Ishikawa (cell line): ENCODE measurements at regions not wholly inside any gene's neighbourhood (a gene's known extent, or its start where the extent isn't known, plus 50 kb on each side); places are given as distances from the start of the nearest gene placed in this dataset.

Experiments
- CEBPB ChIP-seq: IDR thresholded peaks from 2 replicates; pipeline ENCODE4 v1.6.1; 2012
- CREB1 ChIP-seq: IDR thresholded peaks from 2 replicates; pipeline ENCODE4 v1.6.1; 2012; ENCODE audit warnings: low read depth
- EGR1 ChIP-seq: IDR thresholded peaks from 2 replicates; pipeline ENCODE4 v1.6.1; 2012
- EP300 ChIP-seq: IDR thresholded peaks from 2 replicates; pipeline ENCODE4 v1.6.1; 2012; ENCODE audit warnings: borderline replicate concordance
- FOXM1 ChIP-seq: IDR thresholded peaks from 2 replicates; pipeline ENCODE4 v1.6.1; 2012; ENCODE audit warnings: low read depth, borderline replicate concordance
- NFIC ChIP-seq: IDR thresholded peaks from 2 replicates; pipeline ENCODE4 v1.6.1; 2012
- RAD21 ChIP-seq: IDR thresholded peaks from 2 replicates; pipeline ENCODE4 v1.6.1; 2012; ENCODE audit warnings: low read depth
- TAF1 ChIP-seq: IDR thresholded peaks from 2 replicates; pipeline ENCODE4 v1.6.1; 2012; ENCODE audit warnings: low read depth, mild to moderate bottlenecking
- TCF12 ChIP-seq: IDR thresholded peaks from 2 replicates; pipeline ENCODE4 v1.6.1; 2012; ENCODE audit warnings: low read depth
- TEAD4 ChIP-seq: IDR thresholded peaks from 2 replicates; pipeline ENCODE4 v1.6.1; 2012
- YY1 ChIP-seq: IDR thresholded peaks from 2 replicates; pipeline ENCODE4 v1.6.1; 2012; ENCODE audit warnings: low read depth
- ZBTB7A ChIP-seq: IDR thresholded peaks from 2 replicates; pipeline ENCODE4 v1.6.1; 2012; ENCODE audit warnings: low read depth
- TF ChIP-seq, protein P1 (sequence below): IDR thresholded peaks from 2 replicates; pipeline ENCODE4 v1.6.1; 2012
- TF ChIP-seq, protein P2 (sequence below): IDR thresholded peaks from 2 replicates; pipeline ENCODE4 v1.6.1; 2012; ENCODE audit warnings: low read depth, mild to moderate bottlenecking
- TF ChIP-seq, protein P3 (sequence below): IDR thresholded peaks from 2 replicates; pipeline ENCODE4 v1.6.1; 2012

DNA sequence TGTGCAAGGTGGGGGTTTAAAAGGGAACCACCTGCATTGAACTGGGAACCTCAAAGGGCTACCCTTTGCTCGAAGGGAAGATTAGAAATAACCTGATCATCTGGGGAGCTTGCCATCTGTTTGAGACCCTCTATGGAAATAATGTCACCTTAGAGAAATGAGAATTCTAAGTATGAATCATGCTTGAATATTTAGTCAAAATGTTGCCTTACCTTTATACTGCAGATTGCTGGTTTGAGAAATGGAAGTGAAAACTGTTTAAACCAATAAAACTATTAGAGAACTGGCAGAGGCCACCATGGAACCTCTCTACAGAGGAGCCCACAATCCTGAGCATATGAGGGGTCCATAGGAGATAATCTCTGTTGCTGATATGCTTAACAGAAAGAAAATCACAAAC, 131.2 kb upstream of the FAM78B start:
- TF ChIP-seq NFIC (no peak), EP300 (no peak), TEAD4 (no peak), RAD21 (no peak), CEBPB (no peak), YY1 (no peak), ZBTB7A (no peak), TAF1 (no peak), FOXM1 (no peak), EGR1 (no peak), CREB1 (no peak), TCF12 (no peak)
- TF ChIP-seq, protein P1, sequence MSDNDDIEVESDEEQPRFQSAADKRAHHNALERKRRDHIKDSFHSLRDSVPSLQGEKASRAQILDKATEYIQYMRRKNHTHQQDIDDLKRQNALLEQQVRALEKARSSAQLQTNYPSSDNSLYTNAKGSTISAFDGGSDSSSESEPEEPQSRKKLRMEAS, result no peak
- TF ChIP-seq, protein P2, sequence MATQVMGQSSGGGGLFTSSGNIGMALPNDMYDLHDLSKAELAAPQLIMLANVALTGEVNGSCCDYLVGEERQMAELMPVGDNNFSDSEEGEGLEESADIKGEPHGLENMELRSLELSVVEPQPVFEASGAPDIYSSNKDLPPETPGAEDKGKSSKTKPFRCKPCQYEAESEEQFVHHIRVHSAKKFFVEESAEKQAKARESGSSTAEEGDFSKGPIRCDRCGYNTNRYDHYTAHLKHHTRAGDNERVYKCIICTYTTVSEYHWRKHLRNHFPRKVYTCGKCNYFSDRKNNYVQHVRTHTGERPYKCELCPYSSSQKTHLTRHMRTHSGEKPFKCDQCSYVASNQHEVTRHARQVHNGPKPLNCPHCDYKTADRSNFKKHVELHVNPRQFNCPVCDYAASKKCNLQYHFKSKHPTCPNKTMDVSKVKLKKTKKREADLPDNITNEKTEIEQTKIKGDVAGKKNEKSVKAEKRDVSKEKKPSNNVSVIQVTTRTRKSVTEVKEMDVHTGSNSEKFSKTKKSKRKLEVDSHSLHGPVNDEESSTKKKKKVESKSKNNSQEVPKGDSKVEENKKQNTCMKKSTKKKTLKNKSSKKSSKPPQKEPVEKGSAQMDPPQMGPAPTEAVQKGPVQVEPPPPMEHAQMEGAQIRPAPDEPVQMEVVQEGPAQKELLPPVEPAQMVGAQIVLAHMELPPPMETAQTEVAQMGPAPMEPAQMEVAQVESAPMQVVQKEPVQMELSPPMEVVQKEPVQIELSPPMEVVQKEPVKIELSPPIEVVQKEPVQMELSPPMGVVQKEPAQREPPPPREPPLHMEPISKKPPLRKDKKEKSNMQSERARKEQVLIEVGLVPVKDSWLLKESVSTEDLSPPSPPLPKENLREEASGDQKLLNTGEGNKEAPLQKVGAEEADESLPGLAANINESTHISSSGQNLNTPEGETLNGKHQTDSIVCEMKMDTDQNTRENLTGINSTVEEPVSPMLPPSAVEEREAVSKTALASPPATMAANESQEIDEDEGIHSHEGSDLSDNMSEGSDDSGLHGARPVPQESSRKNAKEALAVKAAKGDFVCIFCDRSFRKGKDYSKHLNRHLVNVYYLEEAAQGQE, result no peak

DNA sequence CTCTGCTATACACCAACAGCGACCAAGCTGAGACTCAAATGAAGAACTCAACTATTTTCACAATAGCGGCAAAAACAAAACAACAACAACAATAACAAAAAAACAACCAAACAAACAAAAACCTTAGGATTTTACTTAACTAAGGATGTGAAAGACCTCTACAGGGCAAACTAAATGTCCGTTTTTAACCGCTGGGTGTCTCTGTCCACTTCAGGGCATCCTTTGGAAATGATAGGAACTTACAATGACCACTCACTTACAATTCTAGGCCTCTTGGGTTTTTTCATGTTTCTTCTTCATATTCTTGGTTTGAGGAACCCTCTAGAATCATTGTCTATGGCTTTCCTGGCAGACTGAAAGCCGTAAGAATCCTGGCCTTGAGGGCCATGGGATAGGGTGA, 134.0 kb upstream of the FAM78B start:
- TF ChIP-seq RAD21, result 0 out of 2 replicates have a peak, but pooled peaks have one; percentile 4
- no peak for TF ChIP-seq CREB1

DNA sequence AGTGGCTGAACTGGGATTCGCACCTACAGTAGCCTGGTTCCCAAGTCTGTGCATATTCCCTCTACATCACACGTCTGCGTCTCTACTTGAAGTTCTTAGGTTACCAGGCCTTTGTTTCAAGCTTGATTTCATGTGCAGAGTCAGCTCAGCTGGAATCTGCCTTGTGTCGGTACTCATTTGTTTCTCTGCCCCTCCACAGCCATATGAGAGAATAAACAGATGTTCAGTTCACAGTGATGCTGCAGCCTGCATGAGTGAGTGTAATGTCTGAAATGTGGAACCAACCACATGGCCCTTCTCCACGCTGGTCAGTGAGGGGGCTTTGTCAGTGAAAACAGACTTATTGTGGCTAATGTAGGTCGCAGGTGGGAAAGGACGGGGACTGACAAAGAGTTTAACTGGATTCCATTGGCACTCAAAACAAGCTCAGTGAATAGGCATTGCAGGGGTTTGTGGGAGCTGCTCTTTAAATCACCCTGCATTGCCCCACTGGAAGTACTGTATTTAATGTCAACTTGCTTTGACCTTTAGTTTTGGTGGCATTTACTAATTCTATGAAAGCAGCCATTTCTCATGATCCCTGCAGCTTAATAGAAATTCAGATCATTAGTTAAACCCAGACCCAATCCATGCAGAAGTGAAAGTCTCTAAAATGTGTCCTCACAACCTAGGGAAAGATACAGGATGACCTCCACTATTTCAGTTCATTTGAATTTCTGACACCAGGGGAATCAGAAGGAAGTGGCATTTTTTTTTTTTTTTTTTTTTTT, 136.4 kb upstream of the FAM78B start:
- TF ChIP-seq NFIC (no peak), TEAD4 (no peak), YY1 (no peak), EGR1 (no peak), ZBTB7A (no peak), FOXM1 (no peak), CEBPB (no peak), CREB1 (no peak)
- TF ChIP-seq, protein P2, result no peak
- TF ChIP-seq, protein P3, sequence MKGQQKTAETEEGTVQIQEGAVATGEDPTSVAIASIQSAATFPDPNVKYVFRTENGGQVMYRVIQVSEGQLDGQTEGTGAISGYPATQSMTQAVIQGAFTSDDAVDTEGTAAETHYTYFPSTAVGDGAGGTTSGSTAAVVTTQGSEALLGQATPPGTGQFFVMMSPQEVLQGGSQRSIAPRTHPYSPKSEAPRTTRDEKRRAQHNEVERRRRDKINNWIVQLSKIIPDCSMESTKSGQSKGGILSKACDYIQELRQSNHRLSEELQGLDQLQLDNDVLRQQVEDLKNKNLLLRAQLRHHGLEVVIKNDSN, result no peak

DNA sequence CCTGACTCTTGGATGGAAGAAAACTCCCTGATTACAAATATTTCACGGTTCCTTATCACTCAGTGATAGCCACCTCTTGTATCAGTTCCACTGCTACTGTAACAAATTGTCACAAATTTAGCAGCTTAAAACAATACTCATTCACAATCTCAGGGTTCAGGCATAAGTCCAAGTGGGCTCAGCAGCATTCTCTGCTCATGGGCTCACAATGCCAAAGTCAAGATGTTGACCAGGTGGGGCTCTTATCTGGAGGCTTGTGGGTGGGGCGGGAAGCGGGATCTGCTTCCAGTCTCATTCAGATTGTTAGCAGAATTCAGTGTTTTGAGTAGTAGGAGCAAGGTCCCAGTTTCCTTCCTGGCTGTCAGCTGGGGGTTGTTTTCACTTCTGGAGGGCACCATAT, 137.3 kb upstream of the FAM78B start:
- TF ChIP-seq EGR1 (no peak), ZBTB7A (no peak), CEBPB (no peak), EP300 (no peak), YY1 (no peak), FOXM1 (no peak), TCF12 (no peak), CREB1 (no peak), RAD21 (no peak), NFIC (no peak)
- TF ChIP-seq, protein P1, result no peak
- TF ChIP-seq, protein P3, result no peak

DNA sequence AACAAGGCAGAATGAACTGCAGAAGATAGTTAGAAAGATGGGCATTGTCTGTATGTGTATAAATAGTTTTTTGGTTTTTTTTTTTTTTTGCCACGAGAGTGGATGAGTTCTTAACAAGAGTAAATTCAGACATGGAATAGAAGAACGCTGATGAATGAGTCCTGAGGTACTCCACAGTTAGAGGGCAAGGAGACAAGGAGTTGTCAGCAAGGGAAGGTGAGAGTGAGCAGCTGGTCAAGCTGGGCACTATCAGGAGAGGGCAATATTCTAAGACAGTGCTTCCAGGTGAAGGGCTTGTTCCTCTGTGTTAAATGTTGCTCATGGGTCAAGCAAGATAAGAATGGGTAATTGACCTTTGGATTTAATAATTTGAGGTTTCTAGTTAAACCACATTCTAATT, 138.6 kb upstream of the FAM78B start:
- no peak for TF ChIP-seq EGR1
- TF ChIP-seq, protein P2, result no peak
- TF ChIP-seq, protein P1, result no peak
